Cardiac fibroblast (primary cell): ENCODE measurements at regions not wholly inside any gene's neighbourhood (a gene's known extent, or its start where the extent isn't known, plus 50 kb on each side); places are given as distances from the start of the nearest gene placed in this dataset.

Experiments used
- DNase-seq, 2 donors: peaks; one replicate each; pipeline versions ENCODE4 v3.0.0 to v3.0.0-alpha.2; 2010; ENCODE audit warnings: low read depth in 2 of 2
- H3K4me3 ChIP-seq, 2 donors: replicated peaks in 1 of 2; 1 replicate in 1 of 2; 2 replicates in 1 of 2; pipeline ENCODE4 v1.5.1; 2011; ENCODE audit warnings: low read depth in 2 of 2, low read length in 2 of 2, mild to moderate bottlenecking in 2 of 2, moderate library complexity in 1 of 2
- CTCF ChIP-seq: IDR thresholded peaks from one replicate; pipeline ENCODE4 v1.5.1; 2011; ENCODE audit warnings: low read depth, mild to moderate bottlenecking, low read length, inconsistent platforms

- no peak for TF ChIP-seq CTCF
- no peak overlapping the region for H3K4me3 ChIP-seq
- DNase-seq = peak in 1 of 2 donors; percentile 0
Observed at GRCh38 chr6:102488729-102489128, 1095.2 kb downstream of the GRIK2 start.

- H3K4me3 ChIP-seq = no peak overlapping the region
- no peak for TF ChIP-seq CTCF
- no peak for DNase-seq
Observed at GRCh38 chr6:102485480-102485879, 1092.0 kb downstream of the GRIK2 start.

- DNase-seq = no peak
- no peak for TF ChIP-seq CTCF
- no peak overlapping the region for H3K4me3 ChIP-seq
Observed at GRCh38 chr6:102474041-102474807, 1080.7 kb downstream of the GRIK2 start.

- no peak overlapping the region for H3K4me3 ChIP-seq
- no peak for TF ChIP-seq CTCF
- no peak for DNase-seq
Observed at GRCh38 chr6:102458990-102459389, 1065.5 kb downstream of the GRIK2 start.

GRCh38 chr6:102438171-102438570 lies 1044.7 kb downstream of the GRIK2 start:
- TF ChIP-seq CTCF = no peak
- no peak overlapping the region for H3K4me3 ChIP-seq
- DNase-seq = no peak

- no peak for DNase-seq
- no peak overlapping the region for H3K4me3 ChIP-seq
- no peak for TF ChIP-seq CTCF
Observed at GRCh38 chr6:102417368-102417998, 1024.0 kb downstream of the GRIK2 start.
